Stimulated activated CD4-positive, alpha-beta T cell treated with anti-CD3 and anti-CD28 coated beads, Interleukin-1b, Interleukin-23, amount 100 ng/mL, for 24 hours (primary cell): ENCODE measurements at regions not wholly inside any gene's neighbourhood (a gene's known extent, or its start where the extent isn't known, plus 50 kb on each side); places are given as distances from the start of the nearest gene placed in this dataset.

Source experiments
- DNase-seq, 4 experiments: peaks; one replicate each; pipeline ENCODE4 v3.0.0-alpha.2; 2020; ENCODE audit warnings: low read depth in 4 of 4, low spot score in 1 of 4

DNA sequence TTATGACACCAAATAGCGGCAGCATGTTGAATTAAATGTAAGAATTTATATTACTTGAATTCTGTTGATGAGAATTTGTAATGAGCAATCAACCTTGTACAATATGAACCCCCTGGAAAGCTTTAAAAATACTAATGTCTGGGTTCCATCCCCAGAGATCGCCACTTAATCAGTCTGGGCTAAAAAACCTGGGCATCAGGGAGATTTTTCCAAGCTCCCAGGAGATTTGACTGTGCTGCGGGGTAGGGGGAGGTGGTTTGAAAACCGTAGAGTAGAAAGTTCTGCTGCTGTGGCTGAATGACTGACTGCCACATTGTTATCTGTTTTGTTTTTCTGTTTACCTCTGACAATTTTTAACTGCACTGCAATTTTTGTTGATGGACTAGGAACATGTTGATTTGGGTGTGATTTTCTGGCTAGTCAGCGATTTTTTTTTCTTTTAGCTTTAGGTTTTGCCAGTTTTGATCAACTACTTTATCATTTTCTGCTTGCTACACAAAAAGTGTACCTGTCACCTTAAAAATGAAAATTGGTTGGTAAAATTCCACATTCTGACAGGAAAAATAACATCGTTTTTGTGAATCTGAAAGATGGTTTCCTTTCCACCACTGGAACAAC is 79.3 kb downstream of the PCTP start:
- DNase-seq: no peak

DNA sequence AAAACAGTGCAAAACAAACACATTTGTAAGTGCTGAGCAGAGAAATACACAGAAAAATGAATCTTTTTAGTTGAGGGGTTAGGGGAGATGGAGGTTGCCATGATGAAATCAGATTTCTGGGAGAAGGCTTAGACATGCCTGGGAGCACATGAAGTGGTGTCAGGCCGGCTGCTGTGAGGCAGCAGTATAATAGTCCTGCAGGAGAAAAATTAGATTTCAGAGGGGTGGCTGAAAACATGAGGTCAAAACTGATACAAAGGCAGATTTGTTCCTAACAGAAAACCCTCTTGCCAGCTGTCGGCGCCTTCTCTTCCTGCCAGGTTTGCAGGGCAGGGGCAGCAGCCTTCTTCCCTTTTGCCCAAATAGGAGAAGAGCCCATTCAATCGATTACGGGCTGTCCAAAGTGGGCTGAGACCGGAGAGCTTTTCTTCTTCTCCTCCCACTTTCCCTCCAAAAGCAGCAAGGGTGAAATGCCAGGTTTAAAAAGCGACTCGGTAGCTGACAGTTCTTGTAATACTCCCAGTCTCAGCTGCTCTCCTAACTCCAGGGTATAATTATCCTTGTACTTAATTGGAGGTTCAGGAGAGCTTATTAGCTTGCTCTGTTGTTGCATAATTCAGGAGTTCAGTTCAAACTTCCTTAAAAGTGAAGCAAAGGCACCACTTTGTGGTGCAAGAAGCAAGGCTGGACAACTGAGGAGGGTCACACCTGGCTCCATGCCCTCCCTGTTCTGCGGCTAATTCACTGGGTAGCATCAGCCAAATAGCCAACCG is 80.0 kb downstream of the PCTP start:
- no peak for DNase-seq

DNA sequence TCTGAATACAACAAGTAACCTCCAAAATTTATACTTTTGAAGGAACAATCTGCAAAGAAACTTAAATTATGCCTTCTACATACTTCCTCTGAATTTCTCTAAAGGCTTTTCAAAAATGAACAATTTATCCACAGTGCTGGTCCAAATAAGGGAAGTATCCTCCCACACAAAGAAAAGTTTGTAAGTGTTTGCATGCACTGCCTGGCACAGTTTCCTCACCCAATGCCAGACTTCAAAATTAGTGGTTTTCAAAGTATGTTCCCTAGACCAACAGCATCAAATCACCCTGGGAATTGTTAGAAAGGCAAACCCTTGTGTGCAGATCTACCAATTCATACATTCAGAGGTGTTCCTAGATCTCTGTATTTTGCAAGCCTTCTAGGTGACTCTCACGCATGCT is 82.5 kb downstream of the PCTP start:
- no peak for DNase-seq

DNA sequence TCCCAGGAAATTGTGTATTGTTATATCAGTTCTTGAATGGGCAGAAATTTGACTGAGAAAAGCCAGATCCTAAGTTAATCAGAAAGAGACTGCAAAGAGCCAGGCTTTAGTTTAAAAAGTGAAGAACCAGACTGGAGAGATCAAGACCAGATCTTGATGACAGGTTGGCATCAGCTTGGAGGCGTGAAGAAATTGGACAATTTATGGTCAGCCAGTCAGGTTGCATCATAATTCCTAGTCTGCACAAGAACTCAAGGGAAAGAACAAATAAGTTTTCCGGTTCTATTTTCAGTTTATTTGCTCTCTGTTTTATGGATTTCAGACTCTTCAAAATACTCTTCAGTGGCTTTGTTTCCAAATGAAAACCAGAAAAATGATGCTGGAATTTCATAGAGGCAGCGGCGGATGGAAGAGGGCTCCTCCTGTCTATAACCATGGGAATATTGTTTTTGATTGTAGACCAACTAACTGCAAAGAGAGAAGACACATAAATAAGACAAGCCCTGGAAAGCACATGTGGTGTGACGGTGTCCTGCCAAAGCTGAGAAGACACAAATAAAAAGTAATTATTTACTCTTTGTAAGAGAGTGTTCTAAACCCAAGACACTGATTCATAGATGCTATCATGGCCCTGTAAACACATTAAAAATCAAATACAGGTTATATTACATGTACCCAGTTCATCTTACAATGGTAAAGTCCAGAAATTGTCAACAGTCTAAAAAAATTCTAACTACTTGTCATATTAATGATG is 91.7 kb downstream of the PCTP start:
- DNase-seq: no peak

DNA sequence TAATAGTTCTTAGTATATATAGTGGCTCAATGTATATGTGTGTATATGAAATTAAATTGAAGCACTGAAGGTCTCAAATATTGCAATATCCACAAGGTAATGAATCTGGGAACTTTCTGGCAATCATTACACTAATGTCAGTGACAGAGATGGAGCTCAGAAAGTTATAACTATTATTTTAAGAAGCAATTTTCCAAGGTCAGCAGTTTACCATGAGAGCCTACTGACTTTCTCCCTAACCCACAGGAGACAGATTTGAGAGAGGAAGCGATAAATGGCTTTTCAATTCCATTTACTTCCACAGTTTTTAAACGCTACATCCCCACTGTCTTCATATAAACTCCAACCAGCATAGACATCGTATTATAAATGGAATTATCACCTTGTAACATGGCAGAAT is 92.9 kb downstream of the PCTP start:
- no peak for DNase-seq

DNA sequence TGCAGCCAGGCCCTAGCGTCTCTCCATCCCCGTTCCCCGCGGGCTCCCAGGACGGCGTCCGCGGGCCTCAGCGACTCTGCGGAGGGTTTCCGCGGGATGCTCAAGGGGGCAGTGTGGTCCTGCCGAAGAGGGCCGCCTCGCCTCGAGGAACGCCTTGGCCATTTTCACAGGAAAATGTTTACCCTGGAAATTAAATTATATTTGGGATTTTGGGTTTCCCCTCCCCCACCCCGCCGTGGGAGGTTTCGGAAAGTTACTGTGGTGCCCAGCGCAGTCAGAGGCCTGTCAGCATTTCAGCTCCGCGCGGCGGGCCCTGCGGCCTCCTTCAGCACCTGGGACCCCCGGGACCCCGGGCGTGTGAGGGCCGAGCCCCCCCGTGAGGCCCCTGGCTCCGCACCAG is 94.5 kb downstream of the PCTP start:
- DNase-seq: peak in 1 of 4 experiments; percentile 2

DNA sequence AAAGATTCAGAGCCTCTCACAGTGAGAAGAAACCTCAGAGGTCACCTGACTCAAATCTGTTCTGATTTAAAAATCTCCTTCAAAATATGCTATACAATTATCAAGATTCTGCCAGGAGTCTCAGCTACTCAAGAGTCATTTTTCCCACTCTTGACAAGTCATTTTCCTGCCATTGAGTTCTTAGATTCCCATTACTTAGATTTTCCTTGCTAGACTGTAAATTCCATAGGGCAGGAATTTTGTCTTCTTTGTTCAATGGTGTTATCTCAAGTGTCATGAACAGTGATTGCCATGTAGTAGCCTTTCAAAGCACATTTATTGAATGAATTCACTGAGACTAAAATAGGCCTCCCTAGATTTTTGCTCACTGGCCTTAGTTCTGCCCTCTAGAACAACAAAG is 95.9 kb downstream of the PCTP start:
- no peak for DNase-seq

DNA sequence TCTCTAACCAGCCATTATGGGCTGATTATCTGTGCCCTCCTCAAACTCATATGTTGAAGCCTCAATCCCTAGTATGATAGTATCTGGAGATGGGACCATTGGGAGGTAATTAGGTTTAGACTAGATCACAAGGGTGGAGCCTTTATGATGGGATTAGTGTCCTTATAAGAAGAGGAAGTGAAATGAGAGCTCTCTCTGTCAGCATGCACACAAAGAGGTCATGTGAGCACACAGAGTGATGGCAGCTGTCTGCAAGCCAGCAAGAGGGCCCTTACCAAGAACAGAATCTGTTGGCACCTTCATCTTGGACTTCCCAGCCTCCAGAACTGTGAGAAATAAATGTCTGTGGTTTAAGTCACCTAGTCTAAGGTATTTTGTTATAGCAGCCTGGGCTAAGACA is 101.9 kb downstream of the PCTP start:
- no peak for DNase-seq

DNA sequence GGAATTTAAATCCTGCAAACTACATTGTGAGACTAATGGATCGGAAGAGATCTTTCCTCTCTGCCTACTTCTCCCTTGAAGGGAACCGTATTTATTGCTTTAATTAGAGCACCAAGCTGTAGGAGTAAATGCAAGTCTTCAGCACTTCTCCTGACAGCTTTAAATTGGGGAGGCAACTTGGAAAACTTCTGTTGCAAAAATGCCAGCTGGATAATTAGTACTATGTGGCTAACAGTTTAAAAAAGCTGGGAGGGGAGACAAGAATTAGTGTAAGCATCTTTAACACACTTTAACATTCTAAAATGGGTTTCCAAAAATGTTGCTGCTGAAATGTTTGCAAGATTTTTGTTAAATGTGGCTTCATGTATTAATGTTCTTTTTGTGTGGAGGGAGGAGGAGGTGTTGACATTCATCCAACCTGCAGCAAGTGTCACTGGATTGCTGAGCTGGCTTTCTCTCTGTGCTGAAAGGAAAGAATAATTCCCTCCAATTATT is 108.5 kb downstream of the PCTP start:
- no peak for DNase-seq

DNA sequence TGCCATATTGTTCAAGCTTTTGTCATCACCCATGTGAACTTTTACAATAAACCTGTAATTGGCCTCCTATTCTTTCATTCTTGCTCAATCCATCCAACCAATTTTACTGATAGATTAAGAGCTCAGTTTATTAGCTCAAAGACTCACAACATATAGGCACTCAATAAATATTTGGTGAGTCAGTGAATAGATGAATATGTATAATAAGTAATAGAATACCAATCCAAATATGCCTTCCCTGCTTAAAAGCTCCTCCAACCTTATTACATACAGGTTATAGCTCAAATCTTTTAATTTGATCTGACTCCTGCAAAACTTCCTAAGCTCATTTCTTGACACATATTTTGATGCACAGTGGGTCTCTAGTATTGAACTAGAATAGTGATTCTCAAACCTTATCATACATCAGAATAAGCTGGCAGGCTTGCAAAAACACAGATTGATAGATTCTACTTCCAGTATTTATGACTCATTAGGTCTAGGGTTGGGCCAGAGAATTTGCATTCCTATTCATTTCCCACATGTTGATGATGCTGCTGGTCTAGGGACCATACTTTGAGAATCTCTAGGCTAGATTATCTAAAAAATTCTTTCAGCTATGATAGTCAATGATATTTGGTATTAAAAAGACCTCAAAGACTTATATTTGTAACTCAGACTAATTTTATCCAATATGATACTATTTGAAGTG is 114.4 kb downstream of the PCTP start:
- DNase-seq: no peak

DNA sequence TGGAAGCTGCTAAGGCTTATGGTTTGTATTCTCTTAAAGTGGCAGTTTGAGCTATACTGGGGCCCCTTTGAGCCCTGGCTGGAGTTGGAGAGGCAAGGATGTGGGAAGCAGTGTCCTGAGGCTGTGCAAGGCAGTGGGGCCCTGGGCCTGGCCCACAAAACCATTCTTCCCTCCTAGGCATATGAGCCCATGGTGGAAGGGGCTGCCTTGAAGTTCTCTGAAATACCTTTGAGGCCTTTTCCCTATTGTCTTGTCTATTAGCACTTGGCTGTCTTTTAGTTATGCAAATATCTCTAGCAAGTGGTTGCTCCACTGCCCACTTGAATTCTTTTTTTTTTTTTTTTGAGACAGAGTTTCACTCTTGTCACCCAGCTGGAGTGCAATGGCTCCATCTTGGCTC is 119.2 kb downstream of the PCTP start:
- no peak for DNase-seq

DNA sequence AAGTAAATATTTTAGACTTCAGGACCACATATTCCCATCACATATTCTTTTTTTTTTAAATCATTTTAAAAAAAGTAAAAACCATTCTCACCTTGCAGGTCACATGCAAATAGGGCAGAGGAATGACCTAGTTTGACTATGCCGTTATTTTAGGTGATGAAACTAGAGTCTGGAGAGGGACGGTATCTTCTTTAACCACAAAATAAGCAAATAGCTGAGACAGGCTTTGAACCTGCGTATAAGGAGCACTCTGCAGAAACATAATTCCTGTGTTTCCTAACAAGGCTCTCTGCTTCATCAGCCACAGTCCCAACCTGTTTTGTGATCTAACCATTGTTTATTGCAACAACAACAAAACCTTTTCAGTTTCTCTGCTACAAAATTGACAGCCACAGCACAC is 121.5 kb downstream of the PCTP start:
- no peak for DNase-seq

DNA sequence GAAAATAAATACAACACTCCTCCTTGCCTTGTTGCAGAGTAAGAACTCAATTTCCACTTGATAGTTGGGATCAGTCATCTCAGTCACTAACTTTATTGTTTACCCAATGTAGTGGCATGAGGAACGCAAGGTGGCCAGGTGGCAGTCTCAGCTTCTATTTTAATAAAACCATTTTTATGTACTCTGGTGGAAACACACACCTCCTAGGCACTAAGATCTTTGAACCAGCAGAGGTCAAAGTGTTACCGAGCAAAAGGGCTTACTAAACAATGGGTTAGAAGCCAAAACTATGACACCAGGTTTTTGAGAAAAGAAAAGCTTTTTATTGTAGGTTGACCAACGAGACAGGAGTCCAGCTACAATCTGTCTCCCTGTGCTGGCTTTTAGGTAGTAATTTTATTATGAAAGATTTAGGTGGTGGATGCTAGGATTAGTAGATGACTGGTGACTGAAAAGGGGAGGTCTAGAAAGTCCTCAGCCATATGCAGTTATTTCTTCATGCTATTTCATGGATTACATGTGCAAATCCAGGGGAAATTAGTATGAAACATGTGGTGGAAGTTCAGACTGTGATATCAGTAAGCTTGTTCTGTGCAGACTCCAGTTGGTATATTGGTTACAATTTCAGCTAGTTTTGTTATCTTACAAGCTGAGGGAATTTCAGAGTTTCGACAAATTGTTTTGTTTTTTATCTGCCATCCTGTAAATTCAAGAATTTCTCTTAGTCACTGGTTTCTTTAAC is 122.3 kb downstream of the PCTP start:
- DNase-seq: no peak

DNA sequence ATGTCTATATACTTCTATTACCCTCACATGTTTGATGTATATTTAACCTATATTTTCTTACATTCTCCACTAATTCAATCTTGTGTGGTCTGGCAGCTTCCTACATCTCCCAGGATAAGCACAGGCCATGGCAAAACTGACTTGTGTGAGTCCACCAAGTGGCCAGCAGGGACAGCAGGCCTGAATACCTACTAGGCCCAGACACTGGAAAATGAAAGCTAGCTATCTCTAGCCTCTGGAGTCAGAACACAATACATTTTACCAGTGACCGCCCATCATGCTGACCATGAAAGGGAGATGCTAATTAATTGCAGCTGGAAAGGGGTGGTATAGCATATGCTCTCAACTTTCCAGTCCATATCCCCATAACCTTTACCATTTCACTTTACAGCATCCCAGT is 132.3 kb downstream of the PCTP start:
- DNase-seq: no peak

DNA sequence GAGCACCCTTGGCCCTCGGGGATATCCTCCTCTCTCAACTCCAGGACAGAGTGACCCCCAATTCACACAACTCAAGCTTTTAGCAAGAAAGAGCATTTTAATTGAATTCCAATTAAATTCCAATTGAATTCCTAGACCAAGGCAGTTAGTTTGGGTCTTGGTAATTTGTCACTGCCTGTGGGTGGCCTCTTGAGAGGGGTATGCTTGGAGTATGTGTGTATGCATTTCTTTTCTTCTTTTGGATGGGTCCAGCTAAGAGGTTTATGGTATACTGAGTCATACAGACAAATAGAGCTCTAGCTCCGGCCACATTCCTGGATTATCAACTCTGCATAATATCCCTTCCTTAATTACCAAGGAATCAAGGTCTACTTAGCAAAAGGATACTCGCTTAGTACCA is 136.7 kb downstream of the PCTP start:
- no peak for DNase-seq

DNA sequence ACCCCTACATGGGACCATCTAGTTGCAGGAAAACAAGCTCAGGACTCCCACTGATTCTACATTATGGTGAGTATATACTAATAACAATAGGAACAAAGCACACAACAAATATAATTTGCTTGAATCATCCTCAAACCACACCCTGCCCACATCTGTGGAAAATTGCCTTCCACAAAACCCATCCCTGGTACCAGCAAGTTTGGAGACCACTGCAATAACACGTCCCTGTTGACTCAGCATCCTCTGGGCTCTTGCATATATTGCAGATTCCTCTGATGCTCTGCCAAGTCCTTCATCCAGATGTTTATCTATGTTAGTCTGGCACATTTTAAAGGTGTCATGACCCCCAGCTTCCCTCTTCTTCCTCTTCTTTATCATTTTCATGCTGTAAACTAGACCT is 138.4 kb downstream of the PCTP start:
- DNase-seq: no peak

DNA sequence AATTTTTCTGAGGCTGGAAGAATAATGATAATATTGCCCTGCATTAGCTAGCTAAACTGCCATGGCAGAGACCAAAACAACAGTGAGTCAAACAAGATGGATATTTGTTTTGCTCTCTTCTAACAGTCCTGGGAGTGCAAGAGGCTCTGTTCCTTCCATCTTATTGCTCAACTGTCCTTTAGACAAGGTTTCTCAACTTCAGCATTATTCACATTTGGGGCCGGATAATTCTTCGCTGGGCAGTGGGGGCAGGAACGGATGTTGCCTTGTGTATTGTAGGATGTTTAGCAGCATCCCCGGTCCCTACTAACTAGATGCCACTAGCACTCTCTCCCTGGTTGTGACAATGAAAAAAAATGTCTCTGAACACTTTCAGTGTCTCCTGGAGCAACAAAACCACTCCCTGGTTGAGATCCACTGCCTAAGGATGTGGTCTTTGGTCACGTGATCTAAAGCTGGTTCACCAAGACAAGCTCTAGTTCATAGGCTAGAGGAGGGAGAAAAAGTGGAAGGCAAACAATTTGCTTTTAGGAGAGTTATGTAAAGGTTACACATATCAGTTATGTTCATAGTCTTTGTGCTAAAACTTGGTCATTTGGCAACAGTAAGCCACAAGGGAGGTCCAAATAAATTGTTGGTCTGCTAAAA is 144.4 kb downstream of the PCTP start:
- DNase-seq: no peak

DNA sequence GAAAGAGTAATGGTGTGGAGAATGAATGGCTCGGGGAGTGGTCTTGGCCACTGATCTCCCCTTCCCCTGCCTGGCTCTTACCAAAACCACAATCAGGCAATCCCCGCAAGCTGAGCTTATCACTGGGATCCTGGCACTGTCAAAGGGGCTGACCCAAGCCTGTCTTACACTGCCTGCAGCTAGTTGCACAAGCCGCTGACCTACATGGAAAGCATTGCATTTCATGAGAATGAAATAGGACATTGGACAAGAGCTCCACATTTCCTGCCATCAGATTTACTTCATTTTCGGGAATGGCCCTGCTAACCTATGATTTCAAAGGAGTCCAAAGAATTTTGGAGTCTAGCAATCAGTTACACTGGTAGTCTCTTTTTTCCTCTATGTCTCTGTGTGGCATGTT is 146.4 kb downstream of the PCTP start:
- no peak for DNase-seq

DNA sequence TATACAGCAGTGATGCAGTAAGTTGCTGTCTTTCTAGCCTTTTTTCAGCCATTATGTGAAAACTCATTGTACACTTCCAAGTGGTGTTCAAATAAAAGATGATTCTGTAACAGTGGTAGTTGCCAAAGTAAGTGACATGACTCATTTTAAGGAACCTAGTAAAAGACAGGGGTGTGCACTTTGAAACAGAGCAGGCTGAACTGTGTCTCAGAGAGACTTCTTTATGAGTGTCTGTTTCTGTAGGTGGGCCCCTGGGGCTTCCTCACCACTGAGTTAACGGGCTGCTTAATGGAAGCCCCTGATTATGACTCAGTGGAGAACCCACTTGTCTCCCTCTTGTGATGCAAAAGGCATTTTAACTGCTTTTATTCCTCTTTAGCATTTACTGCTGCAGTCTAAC is 147.3 kb downstream of the PCTP start:
- no peak for DNase-seq

DNA sequence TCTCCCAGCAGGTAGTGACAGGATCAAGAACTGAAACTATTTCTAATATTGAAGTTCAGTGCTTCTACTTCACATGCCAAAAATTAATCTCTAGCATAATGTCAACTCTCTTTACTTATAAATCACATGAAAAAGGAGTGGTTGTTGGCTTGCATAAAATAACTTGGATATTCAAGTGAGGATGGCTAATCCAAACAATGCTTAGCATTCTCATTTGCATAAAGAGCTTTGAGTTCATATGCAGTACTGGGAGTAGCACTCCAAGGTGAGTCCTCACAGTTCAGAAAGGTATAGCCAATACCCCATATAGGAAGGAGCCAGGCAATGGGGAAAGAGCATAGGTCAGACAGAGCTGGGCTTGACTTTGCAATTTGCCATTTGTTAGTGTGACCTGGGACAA is 149.3 kb downstream of the PCTP start:
- no peak for DNase-seq
